ENCODE measurements at regions not wholly inside any gene's neighbourhood (a gene's known extent, or its start where the extent isn't known, plus 50 kb on each side); places are given as distances from the start of the nearest gene placed in this dataset.

DNA sequence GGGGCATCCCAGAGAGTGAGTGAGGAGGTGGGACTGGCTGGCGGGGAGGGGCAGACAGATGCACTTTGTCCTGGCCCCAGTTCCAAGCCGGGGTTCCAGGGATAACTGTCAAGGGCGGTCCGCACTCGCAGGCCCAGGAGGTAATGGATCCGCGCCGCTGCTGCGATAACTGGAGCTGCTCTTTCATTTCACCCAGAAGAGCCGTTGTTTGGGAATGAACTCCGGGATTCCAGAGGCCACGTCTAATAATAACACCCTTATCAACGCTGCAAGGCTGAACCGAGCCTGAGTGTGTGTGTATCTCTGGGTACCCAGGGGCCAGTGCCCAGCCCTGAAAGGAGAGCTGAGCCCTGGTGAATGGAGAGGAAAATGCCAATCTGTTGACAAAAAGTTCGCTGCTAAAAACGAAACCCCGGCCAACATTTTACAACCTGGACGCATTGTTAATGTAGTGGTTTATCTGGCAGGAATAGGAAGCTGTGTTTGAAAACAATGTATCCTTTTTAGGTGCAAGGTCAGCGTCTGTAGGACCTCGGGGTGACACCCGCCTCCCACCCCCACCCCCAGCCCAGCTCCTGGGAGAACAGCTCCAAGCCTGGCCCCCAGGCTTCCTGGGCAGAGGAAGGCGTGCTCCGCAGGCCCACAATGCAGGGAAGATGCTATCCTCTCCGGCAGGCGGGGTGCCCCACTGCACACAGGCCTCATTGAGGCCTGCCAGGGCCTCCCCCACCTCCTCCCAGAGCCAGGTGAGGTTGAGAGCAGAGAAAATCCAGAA lies 119.7 kb downstream of the PROX1 start:
- Histone ChIP-seq H3K27ac (peak overlapping the region in 2 of 3 donors; percentile 30 to 39), H3K36me3 (no peaks in the 10 kb centered on the region), H3K4me3 (replicated peaks in 1 of 3) (no peak overlapping the region), H3K9me3 (no peaks in the 10 kb centered on the region), H3K4me1 (peaks cover 0 to 4% of the 10 kb centered on the region in 2 donors), H3K27me3 (no peaks in the 10 kb centered on the region)
- intact Hi-C loops (cut with DNase I): no loop called here
- TF ChIP-seq, protein P1, sequence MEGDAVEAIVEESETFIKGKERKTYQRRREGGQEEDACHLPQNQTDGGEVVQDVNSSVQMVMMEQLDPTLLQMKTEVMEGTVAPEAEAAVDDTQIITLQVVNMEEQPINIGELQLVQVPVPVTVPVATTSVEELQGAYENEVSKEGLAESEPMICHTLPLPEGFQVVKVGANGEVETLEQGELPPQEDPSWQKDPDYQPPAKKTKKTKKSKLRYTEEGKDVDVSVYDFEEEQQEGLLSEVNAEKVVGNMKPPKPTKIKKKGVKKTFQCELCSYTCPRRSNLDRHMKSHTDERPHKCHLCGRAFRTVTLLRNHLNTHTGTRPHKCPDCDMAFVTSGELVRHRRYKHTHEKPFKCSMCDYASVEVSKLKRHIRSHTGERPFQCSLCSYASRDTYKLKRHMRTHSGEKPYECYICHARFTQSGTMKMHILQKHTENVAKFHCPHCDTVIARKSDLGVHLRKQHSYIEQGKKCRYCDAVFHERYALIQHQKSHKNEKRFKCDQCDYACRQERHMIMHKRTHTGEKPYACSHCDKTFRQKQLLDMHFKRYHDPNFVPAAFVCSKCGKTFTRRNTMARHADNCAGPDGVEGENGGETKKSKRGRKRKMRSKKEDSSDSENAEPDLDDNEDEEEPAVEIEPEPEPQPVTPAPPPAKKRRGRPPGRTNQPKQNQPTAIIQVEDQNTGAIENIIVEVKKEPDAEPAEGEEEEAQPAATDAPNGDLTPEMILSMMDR (IDR thresholded peaks at IDR 0.05): no peak
- TF ChIP-seq POLR2A (IDR thresholded peaks at IDR 0.05): no peak
- 23 to 34% methylated on average over 18 to 25 of the region's 25 CpGs for WGBS, 2 donors
- DNase-seq: peak; percentile 45 to 58

DNA sequence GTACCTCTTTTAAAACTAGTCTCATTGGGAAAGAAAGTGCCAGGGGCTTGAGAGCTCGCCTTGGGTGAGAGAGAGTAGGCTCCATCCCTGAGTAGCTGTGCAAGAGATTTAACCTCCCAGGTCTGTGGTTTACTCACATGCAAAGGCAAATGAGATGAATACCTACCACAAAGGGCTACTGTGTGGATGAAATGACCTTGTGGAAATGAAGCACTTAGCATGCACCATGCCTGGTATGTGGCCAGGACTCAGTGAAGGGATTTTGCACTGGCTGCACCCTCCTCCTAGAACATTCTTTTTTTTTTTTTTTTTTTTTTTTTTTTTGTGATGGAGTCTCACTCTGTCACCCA lies 120.3 kb downstream of the PROX1 start:
- intact Hi-C loops (cut with DNase I): no loop called here
- peak overlapping the region in 2 of 3 donors; percentile 30 to 39 for H3K27ac ChIP-seq
- no peaks in the 10 kb centered on the region for H3K27me3 ChIP-seq
- 37 to 69% methylated on average over 1 of the region's 1 CpG for WGBS, 2 donors
- no peak overlapping the region for H3K4me3 ChIP-seq (replicated peaks in 1 of 3)
- H3K4me1 ChIP-seq: peaks cover 0 to 4% of the 10 kb centered on the region in 2 donors
- no peaks in the 10 kb centered on the region for H3K9me3 ChIP-seq
- TF ChIP-seq POLR2A (IDR thresholded peaks at IDR 0.05): no peak
- TF ChIP-seq, protein P1 (IDR thresholded peaks at IDR 0.05): no peak
- no peaks in the 10 kb centered on the region for H3K36me3 ChIP-seq
- DNase-seq: no peak

DNA sequence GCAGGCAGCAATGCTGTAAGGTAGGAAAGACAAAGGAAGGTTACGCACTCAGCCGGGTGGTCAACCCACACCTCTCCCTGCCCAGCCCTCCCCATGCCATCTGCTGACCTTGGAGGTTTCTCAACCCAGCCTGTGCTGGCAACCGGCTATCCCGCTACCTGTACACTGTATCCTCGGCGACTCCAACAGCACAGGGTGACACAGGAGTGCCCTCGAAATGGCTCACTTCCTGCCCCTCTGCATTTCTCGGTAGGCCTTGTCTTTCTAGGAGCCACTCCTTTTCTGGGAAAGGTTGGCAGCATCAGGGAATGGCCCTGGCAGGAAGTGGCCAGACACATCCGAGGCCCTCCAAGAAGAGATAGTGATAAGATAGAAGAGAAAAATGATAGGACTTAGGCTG lies 124.0 kb downstream of the PROX1 start:
- 84 to 93% methylated on average over 9 of the region's 9 CpGs for WGBS, 2 donors
- intact Hi-C loops (cut with DNase I): no loop called here

DNA sequence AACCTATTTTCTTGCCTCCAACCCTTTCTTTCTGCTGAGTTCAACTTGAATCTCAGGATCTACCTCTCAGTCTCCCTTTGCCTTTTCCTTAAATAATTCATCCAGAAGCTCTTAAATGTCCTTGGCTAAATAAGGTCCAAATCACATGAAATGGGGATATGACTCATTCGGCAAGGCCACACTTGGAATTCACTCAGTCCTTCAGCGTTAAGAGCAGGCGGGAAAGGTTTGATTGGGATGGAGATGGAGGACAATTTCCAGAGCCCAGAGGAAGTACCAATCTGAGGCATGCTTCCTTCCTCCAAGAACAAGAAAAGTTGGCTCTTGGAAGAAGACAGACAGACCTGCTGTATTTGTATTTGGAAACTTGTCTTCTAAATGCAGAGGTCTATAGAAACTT lies 128.5 kb downstream of the PROX1 start:
- 80 to 83% methylated on average over 3 of the region's 3 CpGs for WGBS, 2 donors
- no peaks in the 10 kb centered on the region for H3K27me3 ChIP-seq
- TF ChIP-seq, protein P1 (IDR thresholded peaks at IDR 0.05): no peak
- TF ChIP-seq POLR2A (IDR thresholded peaks at IDR 0.05): no peak
- intact Hi-C loops (cut with DNase I): no loop called here
- H3K27ac ChIP-seq: no peak overlapping the region
- no peaks in the 10 kb centered on the region for H3K9me3 ChIP-seq
- DNase-seq: no peak
- H3K4me3 ChIP-seq (replicated peaks in 1 of 3): no peak overlapping the region
- no peaks in the 10 kb centered on the region for H3K36me3 ChIP-seq
- H3K4me1 ChIP-seq: no peaks in the 10 kb centered on the region

More for the DNA sequence above, 124.0 kb downstream of the PROX1 start:
- Histone ChIP-seq H3K9me3 (no peaks in the 10 kb centered on the region), H3K4me1 (peaks cover 0 to 4% of the 10 kb centered on the region in 2 donors), H3K4me3 (replicated peaks in 1 of 3) (no peak overlapping the region), H3K27ac (no peak overlapping the region), H3K27me3 (no peaks in the 10 kb centered on the region), H3K36me3 (no peaks in the 10 kb centered on the region)
- no peak for DNase-seq
- no peak for TF ChIP-seq POLR2A (IDR thresholded peaks at IDR 0.05)
- TF ChIP-seq, protein P1 (IDR thresholded peaks at IDR 0.05): no peak

DNA sequence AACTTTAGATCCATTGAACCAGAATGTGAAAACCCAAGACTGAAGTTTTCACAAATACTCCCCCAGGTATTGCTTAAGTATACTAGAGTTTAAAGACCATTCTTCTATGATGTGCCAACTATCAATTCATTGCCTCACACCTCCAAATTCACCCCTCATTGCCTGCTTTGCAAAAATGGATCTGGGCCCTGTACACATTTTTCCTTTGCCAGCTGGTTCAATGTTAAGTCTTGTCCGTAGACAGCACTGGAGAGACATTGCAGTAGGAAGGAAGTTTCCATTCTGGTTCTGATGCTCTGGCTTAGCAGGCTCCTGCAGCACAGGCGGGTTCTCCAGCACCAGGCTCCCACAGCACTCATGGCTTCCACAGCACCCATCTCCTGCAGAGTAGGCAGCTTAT lies 130.0 kb downstream of the PROX1 start:
- TF ChIP-seq POLR2A (IDR thresholded peaks at IDR 0.05): no peak
- Histone ChIP-seq H3K36me3 (no peaks in the 10 kb centered on the region), H3K9me3 (no peaks in the 10 kb centered on the region), H3K4me3 (replicated peaks in 1 of 3) (no peak overlapping the region), H3K4me1 (no peaks in the 10 kb centered on the region), H3K27ac (no peak overlapping the region), H3K27me3 (no peaks in the 10 kb centered on the region)
- no peak for DNase-seq
- WGBS, 2 donors: 93 to 96% methylated on average over 2 of the region's 2 CpGs
- intact Hi-C loops (cut with DNase I): no loop called here
